ENCODE measurements at regions not wholly inside any gene's neighbourhood (a gene's known extent, or its start where the extent isn't known, plus 50 kb on each side); places are given as distances from the start of the nearest gene placed in this dataset.
"Not testable (repeated sequence)": the region's sequence is repeated elsewhere in the genome, so short reads cannot be mapped to it uniquely, and the experiment has no call there.

GRCh38 chr18:56490942-56491341 is 147.4 kb downstream of the TXNL1 start:
- no peak overlapping the region for H3K27ac ChIP-seq
- no peak for ATAC-seq
- no peaks in the 10 kb centered on the region for H3K4me1 ChIP-seq
- no peak overlapping the region for H3K4me3 ChIP-seq
- peaks cover 0 to 3% (median 0%) of the 10 kb centered on the region in 3 donors for H3K9me3 ChIP-seq
- no peaks in the 10 kb centered on the region for H3K36me3 ChIP-seq
- 85% methylated on average over 3 of the region's 4 CpGs; no CpG with 5 or more reads in 1 of the 2 donors for WGBS, 2 donors (ENCODE audit: low coverage in 1 of 2)
- H3K27me3 ChIP-seq: no peaks in the 10 kb centered on the region
- TF ChIP-seq CTCF (IDR thresholded peaks at IDR 0.05) (no peak), POLR2AphosphoS5 (IDR thresholded peaks at IDR 0.05) (no peak), POLR2A (IDR thresholded peaks at IDR 0.05) (no peak), EP300 (IDR thresholded peaks at IDR 0.05) (no peak)

- no peaks in the 10 kb centered on the region for H3K36me3 ChIP-seq
- no peak for ATAC-seq
- no peak overlapping the region for H3K27ac ChIP-seq
- no peak overlapping the region for H3K4me3 ChIP-seq
- H3K4me1 ChIP-seq: no peaks in the 10 kb centered on the region
- 84 to 92% methylated on average over 4 of the region's 5 CpGs for WGBS, 2 donors (ENCODE audit: low coverage in 1 of 2)
- no peaks in the 10 kb centered on the region for H3K27me3 ChIP-seq
- no peaks in the 10 kb centered on the region for H3K9me3 ChIP-seq
- TF ChIP-seq CTCF (IDR thresholded peaks at IDR 0.05): no peak
- TF ChIP-seq POLR2A (IDR thresholded peaks at IDR 0.05): no peak
- no peak for TF ChIP-seq EP300 (IDR thresholded peaks at IDR 0.05)
- TF ChIP-seq POLR2AphosphoS5 (IDR thresholded peaks at IDR 0.05): no peak
Measured at GRCh38 chr18:56489893-56490292, 148.5 kb downstream of the TXNL1 start.

GRCh38 chr18:56488739-56489138 is 149.7 kb downstream of the TXNL1 start:
- Histone ChIP-seq H3K27me3 (no peaks in the 10 kb centered on the region), H3K27ac (no peak overlapping the region), H3K9me3 (no peaks in the 10 kb centered on the region), H3K4me1 (no peaks in the 10 kb centered on the region), H3K36me3 (no peaks in the 10 kb centered on the region), H3K4me3 (no peak overlapping the region)
- TF ChIP-seq EP300 (IDR thresholded peaks at IDR 0.05): no peak
- 75 to 90% methylated on average over 5 to 7 of the region's 7 CpGs for WGBS, 2 donors (ENCODE audit: low coverage in 1 of 2)
- ATAC-seq: no peak

GRCh38 chr18:56487801-56488200 is 150.6 kb downstream of the TXNL1 start:
- no peaks in the 10 kb centered on the region for H3K4me1 ChIP-seq
- H3K4me3 ChIP-seq: no peak overlapping the region
- TF ChIP-seq EP300 (IDR thresholded peaks at IDR 0.05) (no peak), CTCF (IDR thresholded peaks at IDR 0.05) (no peak), POLR2A (IDR thresholded peaks at IDR 0.05) (no peak), POLR2AphosphoS5 (IDR thresholded peaks at IDR 0.05) (no peak)
- 36 to 49% methylated on average over 2 of the region's 2 CpGs for WGBS, 2 donors (ENCODE audit: low coverage in 1 of 2)
- no peaks in the 10 kb centered on the region for H3K9me3 ChIP-seq
- no peaks in the 10 kb centered on the region for H3K36me3 ChIP-seq
- no peak for ATAC-seq
- H3K27me3 ChIP-seq: no peaks in the 10 kb centered on the region
- H3K27ac ChIP-seq: no peak overlapping the region

GRCh38 chr18:56483386-56483785 is 155.0 kb downstream of the TXNL1 start:
- H3K4me1 ChIP-seq: no peaks in the 10 kb centered on the region
- 64 to 67% methylated on average over 2 of the region's 2 CpGs for WGBS, 2 donors (ENCODE audit: low coverage in 1 of 2)
- no peak overlapping the region for H3K27ac ChIP-seq
- no peak for ATAC-seq
- H3K4me3 ChIP-seq: no peak overlapping the region
- no peaks in the 10 kb centered on the region for H3K36me3 ChIP-seq
- no peaks in the 10 kb centered on the region for H3K27me3 ChIP-seq
- TF ChIP-seq EP300 (IDR thresholded peaks at IDR 0.05) (no peak), POLR2AphosphoS5 (IDR thresholded peaks at IDR 0.05) (no peak), CTCF (IDR thresholded peaks at IDR 0.05) (no peak), POLR2A (IDR thresholded peaks at IDR 0.05) (no peak)
- no peaks in the 10 kb centered on the region for H3K9me3 ChIP-seq

- H3K9me3 ChIP-seq, H3K4me3 ChIP-seq, H3K27me3 ChIP-seq, H3K27ac ChIP-seq, ATAC-seq, H3K36me3 ChIP-seq, H3K4me1 ChIP-seq: not testable (repeated sequence)
- 96 to 97% methylated on average over 3 to 4 of the region's 4 CpGs for WGBS, 2 donors (ENCODE audit: low coverage in 1 of 2)
Measured at GRCh38 chr18:56482813-56483212, 155.6 kb downstream of the TXNL1 start.

All from gastroesophageal sphincter (tissue), 4 donors.